Hypothalamus (tissue), 51 donors: ENCODE measurements at regions not wholly inside any gene's neighbourhood (a gene's known extent, or its start where the extent isn't known, plus 50 kb on each side); places are given as distances from the start of the nearest gene placed in this dataset.
A peak's percentile ranks its signal among the peaks of the same experiment; 100 is the strongest.

Source experiments
- DNase-seq, 51 donors: peaks; one replicate each; lab custom pipeline; 2025; lab: John Stamatoyannopoulos, UW

GRCh38 chr10:90557385-90557784 is 300.5 kb downstream of the HTR7 start:
- DNase-seq: no peak

GRCh38 chr10:90560331-90560730 is 297.5 kb downstream of the HTR7 start:
- DNase-seq: no peak

GRCh38 chr10:90561666-90562065 is 296.2 kb downstream of the HTR7 start:
- no peak for DNase-seq

GRCh38 chr10:90571481-90572258 is 286.2 kb downstream of the HTR7 start:
- DNase-seq: no peak

GRCh38 chr10:90575125-90575524 is 282.7 kb downstream of the HTR7 start:
- DNase-seq: no peak

- DNase-seq: no peak
Measured at GRCh38 chr10:90577569-90577968, 280.3 kb downstream of the HTR7 start.

- no peak for DNase-seq
Measured at GRCh38 chr10:90579602-90580242, 278.1 kb downstream of the HTR7 start.

GRCh38 chr10:90583416-90583815 is 274.4 kb downstream of the HTR7 start:
- DNase-seq: no peak

GRCh38 chr10:90587081-90587491 is 270.8 kb downstream of the HTR7 start:
- no peak for DNase-seq

- DNase-seq: no peak
Measured at GRCh38 chr10:90587561-90587960, 270.3 kb downstream of the HTR7 start.

GRCh38 chr10:90588222-90588621 is 269.6 kb downstream of the HTR7 start:
- no peak for DNase-seq

GRCh38 chr10:90589825-90590224 is 268.0 kb downstream of the HTR7 start:
- DNase-seq: no peak

GRCh38 chr10:90591629-90592028 is 266.2 kb downstream of the HTR7 start:
- no peak for DNase-seq

- peak in 26 of 51 donors; percentile 1 to 40 (median 8) for DNase-seq
Measured at GRCh38 chr10:90592638-90593302, 265.1 kb downstream of the HTR7 start.

- DNase-seq: no peak
Measured at GRCh38 chr10:90598513-90598912, 259.3 kb downstream of the HTR7 start.

GRCh38 chr10:90602862-90603610 is 254.8 kb downstream of the HTR7 start:
- DNase-seq: no peak

GRCh38 chr10:90604636-90605035 is 253.2 kb downstream of the HTR7 start:
- DNase-seq: no peak

- no peak for DNase-seq
Measured at GRCh38 chr10:90605506-90605905, 252.3 kb downstream of the HTR7 start.

GRCh38 chr10:90612276-90612675 is 245.6 kb downstream of the HTR7 start:
- peak in 1 of 51 donors; percentile 23 for DNase-seq

GRCh38 chr10:90614631-90615030 is 243.2 kb downstream of the HTR7 start:
- DNase-seq: no peak

- no peak for DNase-seq
Measured at GRCh38 chr10:90621577-90621976, 236.3 kb downstream of the HTR7 start.
